GM18508 (cell line): ENCODE measurements at regions not wholly inside any gene's neighbourhood (a gene's known extent, or its start where the extent isn't known, plus 50 kb on each side); places are given as distances from the start of the nearest gene placed in this dataset.

Source experiments
- ATAC-seq: cut with Tn5 transposase; IDR thresholded peaks from one replicate; pipeline ENCODE4 v1.9.1; 2021; ENCODE audit warnings: moderate number of reproducible peaks; ENCODE audit not compliant: insufficient read depth, unreplicated experiment

- no peak for ATAC-seq
Observed at GRCh38 chr19:28049875-28050274, 1163.1 kb downstream of the UQCRFS1 start.

GRCh38 chr19:28046932-28047331, 1166.0 kb downstream of the UQCRFS1 start:
- no peak for ATAC-seq

GRCh38 chr19:28045621-28046020, 1167.3 kb downstream of the UQCRFS1 start:
- ATAC-seq, result no peak

GRCh38 chr19:28044477-28044876, 1168.5 kb downstream of the UQCRFS1 start:
- ATAC-seq, result no peak

- ATAC-seq, result no peak
Observed at GRCh38 chr19:28042516-28042915, 1170.4 kb downstream of the UQCRFS1 start.

- no peak for ATAC-seq
Observed at GRCh38 chr19:28039677-28040381, 1173.1 kb downstream of the UQCRFS1 start.

GRCh38 chr19:28037186-28037585, 1175.8 kb downstream of the UQCRFS1 start:
- no peak for ATAC-seq

- ATAC-seq, result no peak
Observed at GRCh38 chr19:28036486-28036885, 1176.5 kb downstream of the UQCRFS1 start.

GRCh38 chr19:28034936-28035335, 1178.0 kb downstream of the UQCRFS1 start:
- no peak for ATAC-seq

GRCh38 chr19:28028881-28029444, 1184.0 kb downstream of the UQCRFS1 start:
- no peak for ATAC-seq

GRCh38 chr19:28027116-28027515, 1185.8 kb downstream of the UQCRFS1 start:
- no peak for ATAC-seq

GRCh38 chr19:28026636-28027035, 1186.3 kb downstream of the UQCRFS1 start:
- ATAC-seq, result no peak

GRCh38 chr19:28024920-28025319, 1188.0 kb downstream of the UQCRFS1 start:
- no peak for ATAC-seq

- no peak for ATAC-seq
Observed at GRCh38 chr19:28023064-28023463, 1189.9 kb downstream of the UQCRFS1 start.

GRCh38 chr19:28022506-28022905, 1190.4 kb downstream of the UQCRFS1 start:
- ATAC-seq, result no peak

- no peak for ATAC-seq
Observed at GRCh38 chr19:28021259-28022185, 1191.4 kb downstream of the UQCRFS1 start.

- ATAC-seq, result no peak
Observed at GRCh38 chr19:28020619-28021258, 1192.2 kb downstream of the UQCRFS1 start.

GRCh38 chr19:28019901-28020300, 1193.0 kb downstream of the UQCRFS1 start:
- ATAC-seq, result no peak

GRCh38 chr19:28019371-28019770, 1193.6 kb downstream of the UQCRFS1 start:
- no peak for ATAC-seq

- ATAC-seq, result no peak
Observed at GRCh38 chr19:28018499-28018898, 1194.5 kb downstream of the UQCRFS1 start.
